ENCODE measurements at regions not wholly inside any gene's neighbourhood (a gene's known extent, or its start where the extent isn't known, plus 50 kb on each side); places are given as distances from the start of the nearest gene placed in this dataset.
A peak's percentile ranks its signal among the peaks of the same experiment; 100 is the strongest.

DNA sequence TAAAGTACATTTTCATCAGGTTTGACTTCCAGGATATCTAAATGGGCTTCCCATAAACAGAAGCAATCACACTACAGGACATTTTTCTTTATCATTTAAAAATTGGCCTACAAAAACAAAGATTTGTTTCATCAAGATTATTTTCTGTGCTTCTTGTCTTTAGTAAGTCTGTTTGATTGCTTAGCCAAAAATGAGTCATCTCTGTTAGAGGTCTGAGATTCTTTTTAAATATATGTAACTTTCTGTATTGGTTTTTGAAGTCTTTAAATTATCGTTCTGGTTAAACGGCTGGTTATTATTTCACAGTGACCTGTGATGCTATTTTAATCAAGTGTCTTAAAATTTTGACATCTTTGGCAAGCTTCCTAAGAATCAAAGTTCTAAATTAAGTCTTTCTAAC, 62.7 kb downstream of the SLITRK1 start:
- no peak overlapping the region for H3K4me3 ChIP-seq (ENCODE audit: low read length)
- TF ChIP-seq EZH2 (IDR thresholded peaks at IDR 0.05; ENCODE audit: low read length, unreplicated experiment): no peak
- no peak for TF ChIP-seq EZH2phosphoT487 (IDR thresholded peaks at IDR 0.05; ENCODE audit: borderline replicate concordance, low read length)
- TF ChIP-seq, protein P1, sequence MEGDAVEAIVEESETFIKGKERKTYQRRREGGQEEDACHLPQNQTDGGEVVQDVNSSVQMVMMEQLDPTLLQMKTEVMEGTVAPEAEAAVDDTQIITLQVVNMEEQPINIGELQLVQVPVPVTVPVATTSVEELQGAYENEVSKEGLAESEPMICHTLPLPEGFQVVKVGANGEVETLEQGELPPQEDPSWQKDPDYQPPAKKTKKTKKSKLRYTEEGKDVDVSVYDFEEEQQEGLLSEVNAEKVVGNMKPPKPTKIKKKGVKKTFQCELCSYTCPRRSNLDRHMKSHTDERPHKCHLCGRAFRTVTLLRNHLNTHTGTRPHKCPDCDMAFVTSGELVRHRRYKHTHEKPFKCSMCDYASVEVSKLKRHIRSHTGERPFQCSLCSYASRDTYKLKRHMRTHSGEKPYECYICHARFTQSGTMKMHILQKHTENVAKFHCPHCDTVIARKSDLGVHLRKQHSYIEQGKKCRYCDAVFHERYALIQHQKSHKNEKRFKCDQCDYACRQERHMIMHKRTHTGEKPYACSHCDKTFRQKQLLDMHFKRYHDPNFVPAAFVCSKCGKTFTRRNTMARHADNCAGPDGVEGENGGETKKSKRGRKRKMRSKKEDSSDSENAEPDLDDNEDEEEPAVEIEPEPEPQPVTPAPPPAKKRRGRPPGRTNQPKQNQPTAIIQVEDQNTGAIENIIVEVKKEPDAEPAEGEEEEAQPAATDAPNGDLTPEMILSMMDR (conservative IDR thresholded peaks at IDR 0.05; ENCODE audit: low read depth, low read length): no peak
- no peaks in the 10 kb centered on the region for H3K9me3 ChIP-seq (ENCODE audit: low read length)
- no peak overlapping the region for H3K4me2 ChIP-seq (ENCODE audit: low read length)
- H2AFZ ChIP-seq (ENCODE audit: low read length): no peak overlapping the region
- no peaks in the 10 kb centered on the region for H3K27me3 ChIP-seq (ENCODE audit: low read length)
- no peak overlapping the region for H3K27ac ChIP-seq (ENCODE audit: low read length)
- no peaks in the 10 kb centered on the region for H3K9me2 ChIP-seq (replicated peaks; ENCODE audit: low read length)
- intact Hi-C loops (cut with micrococcal nuclease): no loop called here
- ATAC-seq: no peak
- no peak overlapping the region for H3K9ac ChIP-seq (ENCODE audit: low read length)
- ChIA-PET CTCF (no interaction called here), POLR2A (ENCODE audit: unreplicated experiment) (no interaction called here)
- H4K20me1 ChIP-seq (ENCODE audit: low read length): no peaks in the 10 kb centered on the region
- peak; percentile 6 for DNase-seq
- H3K79me2 ChIP-seq (ENCODE audit: low read length): no peaks in the 10 kb centered on the region
- H3K36me3 ChIP-seq (ENCODE audit: low read depth, low read length): no peaks in the 10 kb centered on the region
- H3F3A ChIP-seq (ENCODE audit: low read length, unreplicated experiment): no peaks in the 10 kb centered on the region
- H3K4me1 ChIP-seq (ENCODE audit: insufficient read depth, low read length): 0 out of 2 replicates have a peak, but pooled peaks cover 3% of the 10 kb centered on the region
- BruUV-seq (replicated peaks): no TSS peak

DNA sequence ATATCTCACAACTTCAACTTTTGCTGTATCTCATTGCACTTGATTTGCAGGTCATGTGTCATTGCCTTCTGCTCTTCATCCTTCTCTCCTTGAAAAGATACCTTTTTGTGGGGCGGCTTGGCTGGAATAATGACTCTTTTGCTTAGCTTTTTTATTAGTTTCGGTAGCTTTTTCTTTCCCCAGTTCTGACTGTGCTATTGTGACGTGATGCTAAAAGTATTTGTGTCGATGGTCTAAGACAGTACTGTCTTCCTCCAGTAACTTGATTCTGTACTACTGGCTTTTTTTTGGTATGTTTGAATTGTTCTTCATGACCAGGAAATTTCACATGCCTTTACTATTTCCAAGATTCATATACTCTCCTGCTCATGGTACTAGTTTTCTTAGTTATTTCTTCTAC, 63.1 kb downstream of the SLITRK1 start:
- Histone ChIP-seq H3K27ac (ENCODE audit: low read length) (no peak overlapping the region), H3K9ac (ENCODE audit: low read length) (no peak overlapping the region), H3K9me2 (replicated peaks; ENCODE audit: low read length) (no peaks in the 10 kb centered on the region), H2AFZ (ENCODE audit: low read length) (no peak overlapping the region), H3K79me2 (ENCODE audit: low read length) (no peaks in the 10 kb centered on the region), H3F3A (ENCODE audit: low read length, unreplicated experiment) (no peaks in the 10 kb centered on the region), H3K36me3 (ENCODE audit: low read depth, low read length) (no peaks in the 10 kb centered on the region), H3K4me2 (ENCODE audit: low read length) (no peak overlapping the region), H4K20me1 (ENCODE audit: low read length) (no peaks in the 10 kb centered on the region), H3K4me3 (ENCODE audit: low read length) (no peak overlapping the region), H3K4me1 (ENCODE audit: insufficient read depth, low read length) (0 out of 2 replicates have a peak, but pooled peaks cover 3% of the 10 kb centered on the region), H3K27me3 (ENCODE audit: low read length) (no peaks in the 10 kb centered on the region), H3K9me3 (ENCODE audit: low read length) (no peaks in the 10 kb centered on the region)
- no peak for DNase-seq
- BruUV-seq (replicated peaks): no TSS peak
- TF ChIP-seq EZH2 (IDR thresholded peaks at IDR 0.05; ENCODE audit: low read length, unreplicated experiment): no peak
- TF ChIP-seq EZH2phosphoT487 (IDR thresholded peaks at IDR 0.05; ENCODE audit: borderline replicate concordance, low read length): no peak
- TF ChIP-seq, protein P1 (conservative IDR thresholded peaks at IDR 0.05; ENCODE audit: low read depth, low read length): no peak
- ChIA-PET CTCF (no interaction called here), POLR2A (ENCODE audit: unreplicated experiment) (no interaction called here)
- intact Hi-C loops (cut with micrococcal nuclease): no loop called here
- no peak for ATAC-seq

DNA sequence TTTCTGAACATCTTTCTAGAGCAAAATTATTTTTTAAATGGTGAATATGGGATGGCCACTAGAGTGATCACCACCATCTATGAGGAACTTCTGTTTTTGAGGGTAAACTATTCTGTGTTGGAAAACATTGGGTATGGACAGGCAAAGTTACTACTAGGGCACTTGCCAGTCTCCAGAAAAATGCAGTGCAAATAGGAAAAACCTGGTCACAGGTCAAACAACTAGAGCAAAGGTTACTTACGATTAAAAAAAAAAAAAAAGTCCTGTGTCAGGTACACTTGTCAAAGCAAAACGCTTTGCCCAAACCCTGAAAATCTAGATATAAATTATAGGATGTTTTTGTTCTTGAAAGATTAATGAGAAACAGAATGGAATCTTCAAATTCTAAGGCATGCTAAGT, 66.2 kb downstream of the SLITRK1 start:
- CTCF ChIA-PET: no interaction called here

More for the DNA sequence above, 66.2 kb downstream of the SLITRK1 start:
- H3K9ac ChIP-seq (ENCODE audit: low read length): no peak overlapping the region
- H3K36me3 ChIP-seq (ENCODE audit: low read depth, low read length): no peaks in the 10 kb centered on the region
- no peaks in the 10 kb centered on the region for H3K9me3 ChIP-seq (ENCODE audit: low read length)
- no peaks in the 10 kb centered on the region for H3K27me3 ChIP-seq (ENCODE audit: low read length)
- POLR2A ChIA-PET (ENCODE audit: unreplicated experiment): no interaction called here
- no peak overlapping the region for H3K27ac ChIP-seq (ENCODE audit: low read length)
- H3K79me2 ChIP-seq (ENCODE audit: low read length): no peaks in the 10 kb centered on the region
- no peak overlapping the region for H3K4me2 ChIP-seq (ENCODE audit: low read length)
- no peaks in the 10 kb centered on the region for H3F3A ChIP-seq (ENCODE audit: low read length, unreplicated experiment)
- H3K9me2 ChIP-seq (replicated peaks; ENCODE audit: low read length): no peaks in the 10 kb centered on the region
- TF ChIP-seq EZH2 (IDR thresholded peaks at IDR 0.05; ENCODE audit: low read length, unreplicated experiment) (no peak), EZH2phosphoT487 (IDR thresholded peaks at IDR 0.05; ENCODE audit: borderline replicate concordance, low read length) (no peak)
- TF ChIP-seq, protein P1 (conservative IDR thresholded peaks at IDR 0.05; ENCODE audit: low read depth, low read length): no peak
- no peak for DNase-seq
- 0 out of 2 replicates have a peak, but pooled peaks cover 3% of the 10 kb centered on the region for H3K4me1 ChIP-seq (ENCODE audit: insufficient read depth, low read length)
- ATAC-seq: no peak
- no peak overlapping the region for H2AFZ ChIP-seq (ENCODE audit: low read length)
- BruUV-seq (replicated peaks): no TSS peak
- H3K4me3 ChIP-seq (ENCODE audit: low read length): no peak overlapping the region
- H4K20me1 ChIP-seq (ENCODE audit: low read length): no peaks in the 10 kb centered on the region
- intact Hi-C loops (cut with micrococcal nuclease): no loop called here
